Epithelial cell of esophagus (primary cell): ENCODE measurements at regions not wholly inside any gene's neighbourhood (a gene's known extent, or its start where the extent isn't known, plus 50 kb on each side); places are given as distances from the start of the nearest gene placed in this dataset.
"Not testable (repeated sequence)": the region's sequence is repeated elsewhere in the genome, so short reads cannot be mapped to it uniquely, and the experiment has no call there.

Source experiments
- DNase-seq: peaks from one replicate; pipeline ENCODE4 v3.0.0; 2010; ENCODE audit warnings: low read depth
- H3K4me3 ChIP-seq: 2 replicates; pipeline ENCODE4 v1.5.1; 2011; ENCODE audit warnings: mild to moderate bottlenecking, low read length, control low read depth
- CTCF ChIP-seq: IDR thresholded peaks from 2 replicates; pipeline ENCODE4 v1.5.1; 2011; ENCODE audit warnings: low read depth, mild to moderate bottlenecking, low read length, control low read depth, inconsistent platforms; ENCODE audit not compliant: insufficient read depth; ENCODE audit errors: missing control alignments

GRCh38 chr12:63013302-63013701 lies 78.4 kb upstream of the PPM1H start:
- TF ChIP-seq CTCF: no peak
- DNase-seq: no peak
- H3K4me3 ChIP-seq: no peak overlapping the region

GRCh38 chr12:63010698-63011097 lies 75.7 kb upstream of the PPM1H start:
- DNase-seq: no peak
- no peak for TF ChIP-seq CTCF
- H3K4me3 ChIP-seq: no peak overlapping the region

- H3K4me3 ChIP-seq: no peak overlapping the region
- no peak for TF ChIP-seq CTCF
- no peak for DNase-seq
Observed at GRCh38 chr12:63008372-63008771, 73.4 kb upstream of the PPM1H start.

- no peak for DNase-seq
- H3K4me3 ChIP-seq: no peak overlapping the region
- no peak for TF ChIP-seq CTCF
Observed at GRCh38 chr12:63007726-63008125, 72.8 kb upstream of the PPM1H start.

GRCh38 chr12:63006536-63006935 lies 71.6 kb upstream of the PPM1H start:
- TF ChIP-seq CTCF: no peak
- H3K4me3 ChIP-seq: no peak overlapping the region
- DNase-seq: no peak

- no peak for DNase-seq
- no peak overlapping the region for H3K4me3 ChIP-seq
- no peak for TF ChIP-seq CTCF
Observed at GRCh38 chr12:63005382-63005781, 70.4 kb upstream of the PPM1H start.

GRCh38 chr12:63003223-63003819 lies 68.4 kb upstream of the PPM1H start:
- TF ChIP-seq CTCF: no peak
- DNase-seq: no peak
- H3K4me3 ChIP-seq: no peak overlapping the region

- DNase-seq, H3K4me3 ChIP-seq: not testable (repeated sequence)
Observed at GRCh38 chr12:63002059-63002458, 67.1 kb upstream of the PPM1H start.
